SK-N-MC (cell line): ENCODE measurements at regions not wholly inside any gene's neighbourhood (a gene's known extent, or its start where the extent isn't known, plus 50 kb on each side); places are given as distances from the start of the nearest gene placed in this dataset.

Experiments
- FOXP2 ChIP-seq: optimal IDR thresholded peaks from 2 replicates; pipeline ENCODE3; 2011; ENCODE audit warnings: mild to moderate bottlenecking, moderate library complexity; ENCODE audit not compliant: insufficient read depth; ENCODE audit errors: extremely low read length, control extremely low read depth
- POLR2AphosphoS5 ChIP-seq: IDR thresholded peaks from 2 replicates; pipeline ENCODE4 v1.6.1; 2012; ENCODE audit warnings: mild to moderate bottlenecking, low read depth, low read length, borderline replicate concordance

- TF ChIP-seq POLR2AphosphoS5 (no peak), FOXP2 (no peak)
These were observed 227.8 kb upstream of the KLF6 start for GRCh38 chr10:4012848-4013247.
